H1 (cell line): ENCODE measurements at regions not wholly inside any gene's neighbourhood (a gene's known extent, or its start where the extent isn't known, plus 50 kb on each side); places are given as distances from the start of the nearest gene placed in this dataset.

Experiments used
- CTCF ChIA-PET: fragments of 300-600 bp; sonication (Branson Sonifier 250); formaldehyde crosslinking; loops from one replicate; lab custom pipeline; 2021; ENCODE audit not compliant: partially characterized antibody; lab: Charles Lee
- POLR2A ChIA-PET: fragments of 300-600 bp; sonication (Branson Sonifier 250); formaldehyde crosslinking; loops from one replicate; lab custom pipeline; 2021; ENCODE audit warnings: inconsistent platforms; ENCODE audit not compliant: partially characterized antibody; lab: Charles Lee
- DNase-seq, 2 experiments: peaks; one replicate each; pipeline versions ENCODE4 v3.0.0 to v3.0.0-alpha.2; 2010 to 2022; ENCODE audit warnings: low spot score in 2 of 2, low read depth in 1 of 2, mixed read lengths in 1 of 2
- FAIRE-seq: peaks from 2 replicates; lab custom pipeline; 2011; peaks lifted over from hg19 to GRCh38; lab: Jason Lieb, UNC
- H2AFZ ChIP-seq: 2 replicates; pipeline ENCODE4 v1.8.1; 2012; ENCODE audit warnings: low read length, inconsistent platforms
- H2AK5ac ChIP-seq: 2 replicates; pipeline ENCODE4 v1.6.1; 2013; ENCODE audit warnings: low read depth, low read length
- H2BK120ac ChIP-seq: replicated peaks from 2 replicates; pipeline ENCODE3; 2013; ENCODE audit warnings: low read depth, low read length, inconsistent platforms
- H2BK12ac ChIP-seq: 2 replicates; pipeline ENCODE4 v1.6.1; 2013; ENCODE audit warnings: low read depth, low read length
- H2BK15ac ChIP-seq: 2 replicates; pipeline ENCODE4 v1.6.1; 2013; ENCODE audit warnings: low read length
- H2BK20ac ChIP-seq: 2 replicates; pipeline ENCODE4 v1.6.1; 2013; ENCODE audit warnings: low read length
- H2BK5ac ChIP-seq: 2 replicates; pipeline ENCODE4 v1.6.1; 2013; ENCODE audit warnings: low read depth, low read length
- H3K14ac ChIP-seq: 2 replicates; pipeline ENCODE4 v1.6.1; 2013; ENCODE audit warnings: inconsistent platforms; ENCODE audit not compliant: insufficient read length
- H3K18ac ChIP-seq: 2 replicates; pipeline ENCODE4 v1.6.1; 2013; ENCODE audit warnings: low read length; ENCODE audit errors: extremely low read depth
- H3K23ac ChIP-seq: 2 replicates; pipeline ENCODE4 v1.6.1; 2013; ENCODE audit warnings: inconsistent platforms; ENCODE audit not compliant: insufficient read length
- H3K23me2 ChIP-seq: 2 replicates; pipeline ENCODE4 v1.6.1; 2013; ENCODE audit warnings: low read depth, low read length
- H3K27ac ChIP-seq: 2 replicates; pipeline ENCODE4 v1.6.1; 2011; ENCODE audit warnings: low read depth, low read length, inconsistent platforms
- H3K27me3 ChIP-seq, 4 experiments: replicated peaks in 1 of 4; 1 replicate in 1 of 4; 2 replicates in 3 of 4; pipeline versions ENCODE4 v1.6.1 to v1.8.1; 2011 to 2013; ENCODE audit warnings: low read length in 3 of 4, mild to moderate bottlenecking in 3 of 4, inconsistent platforms in 2 of 4, mixed read lengths in 2 of 4, moderate library complexity in 1 of 4; ENCODE audit not compliant: control insufficient read depth in 3 of 4, insufficient read depth in 3 of 4; ENCODE audit errors: extremely low read depth in 1 of 4
- H3K36me3 ChIP-seq, 4 experiments: 2 replicates each; pipeline versions ENCODE4 v1.6.1 to v1.8.1; 2011 to 2013; ENCODE audit warnings: mild to moderate bottlenecking in 4 of 4, low read length in 3 of 4, moderate library complexity in 2 of 4, control low read depth in 1 of 4, inconsistent platforms in 1 of 4; ENCODE audit not compliant: insufficient read depth in 4 of 4, control insufficient read depth in 2 of 4
- H3K4ac ChIP-seq: replicated peaks from 2 replicates; pipeline ENCODE3; 2013; ENCODE audit warnings: low read length, low read depth, mixed read lengths, inconsistent platforms; ENCODE audit not compliant: insufficient read length
- H3K4me1 ChIP-seq, 4 experiments: replicated peaks in 1 of 4; 1 replicate in 1 of 4; 2 replicates in 3 of 4; pipeline versions ENCODE4 v1.6.1 to v1.8.1; 2011 to 2013; ENCODE audit warnings: low read length in 3 of 4, inconsistent platforms in 2 of 4, mixed read lengths in 1 of 4; ENCODE audit not compliant: insufficient read depth in 4 of 4, control insufficient read depth in 3 of 4
- H3K4me2 ChIP-seq, 2 experiments: 2 replicates each; pipeline versions ENCODE4 v1.6.1 to v1.8.1; 2011 to 2013; ENCODE audit warnings: low read depth in 2 of 2, low read length in 2 of 2, control low read depth in 1 of 2, inconsistent platforms in 1 of 2, mild to moderate bottlenecking in 1 of 2; ENCODE audit not compliant: insufficient read depth in 1 of 2
- H3K4me3 ChIP-seq, 4 experiments: fragments of 200-600, 300-600 bp in 1 of 4; sonication (generic), shearing (Covaris generic), sonication (Bioruptor Twin) in 1 of 4; 2 replicates each; pipeline versions ENCODE4 v1.5.1 to v1.8.1; 2011 to 2016; ENCODE audit warnings: low read length in 4 of 4, low read depth in 3 of 4, control low read depth in 2 of 4, inconsistent platforms in 2 of 4, mild to moderate bottlenecking in 2 of 4, mixed read lengths in 1 of 4, moderate library complexity in 1 of 4; ENCODE audit not compliant: insufficient read depth in 2 of 4; ENCODE audit errors: extremely low read depth in 1 of 4
- H3K56ac ChIP-seq: replicated peaks from 2 replicates; pipeline ENCODE3; 2013; ENCODE audit warnings: low read depth, mild to moderate bottlenecking, mixed read lengths, low read length, inconsistent platforms; ENCODE audit not compliant: insufficient read length
- H3K79me1 ChIP-seq: 2 replicates; pipeline ENCODE4 v1.6.1; 2013; ENCODE audit warnings: low read depth, low read length, control low read depth
- H3K79me2 ChIP-seq, 2 experiments: 2 replicates each; pipeline versions ENCODE4 v1.6.1 to v1.8.1; 2012 to 2013; ENCODE audit warnings: low read length in 2 of 2, mild to moderate bottlenecking in 2 of 2, inconsistent platforms in 1 of 2; ENCODE audit not compliant: insufficient read depth in 2 of 2, control insufficient read depth in 1 of 2
- H3K9ac ChIP-seq, 4 experiments: replicated peaks in 1 of 4; 1 replicate in 1 of 4; 2 replicates in 3 of 4; pipeline versions ENCODE4 v1.6.1 to v1.8.1; 2011 to 2013; ENCODE audit warnings: low read depth in 3 of 4, low read length in 3 of 4, control low read depth in 2 of 4, mild to moderate bottlenecking in 2 of 4, moderate library complexity in 2 of 4, inconsistent platforms in 1 of 4; ENCODE audit errors: extremely low read depth in 1 of 4
- H3K9me3 ChIP-seq, 2 experiments: 2 replicates each; pipeline versions ENCODE4 v1.6.1 to v1.8.1; 2012 to 2013; ENCODE audit warnings: mild to moderate bottlenecking in 2 of 2, moderate library complexity in 2 of 2, control low read depth in 1 of 2, inconsistent platforms in 1 of 2, low read depth in 1 of 2, low read length in 1 of 2, mixed read lengths in 1 of 2; ENCODE audit not compliant: insufficient read depth in 2 of 2
- H4K20me1 ChIP-seq, 2 experiments: replicated peaks in 1 of 2; 2 replicates each; pipeline versions ENCODE3 to v1.8.1; 2011 to 2013; ENCODE audit warnings: inconsistent platforms in 2 of 2, low read length in 2 of 2, mild to moderate bottlenecking in 1 of 2; ENCODE audit not compliant: insufficient read depth in 2 of 2, control insufficient read depth in 1 of 2
- H4K5ac ChIP-seq: 2 replicates; pipeline ENCODE4 v1.6.1; 2013; ENCODE audit warnings: low read length, low read depth, mixed read lengths, inconsistent platforms; ENCODE audit not compliant: insufficient read length
- H4K8ac ChIP-seq: 2 replicates; pipeline ENCODE4 v1.8.0; 2013; ENCODE audit warnings: mild to moderate bottlenecking, moderate library complexity, low read length, inconsistent platforms; ENCODE audit not compliant: insufficient read depth; ENCODE audit errors: extremely low read depth
- H4K91ac ChIP-seq: replicated peaks from 2 replicates; pipeline ENCODE3; 2013; ENCODE audit warnings: low read length, mixed read lengths, inconsistent platforms; ENCODE audit not compliant: insufficient read length
- EGR1 ChIP-seq: IDR thresholded peaks from 2 replicates; pipeline ENCODE4 v1.6.1; 2011; ENCODE audit warnings: low read depth, low read length, borderline replicate concordance
- EP300 ChIP-seq, 2 experiments: IDR thresholded peaks; 1 replicate in 1 of 2; 2 replicates in 1 of 2; pipeline ENCODE4 v1.6.1; 2011 to 2012; ENCODE audit warnings: low read depth in 2 of 2, low read length in 2 of 2, mild to moderate bottlenecking in 2 of 2, borderline replicate concordance in 1 of 2, inconsistent platforms in 1 of 2, moderate library complexity in 1 of 2
- KDM4A ChIP-seq: IDR thresholded peaks from one replicate; pipeline ENCODE4 v1.7.1; 2012; ENCODE audit warnings: low read depth, mild to moderate bottlenecking, moderate library complexity, low read length, inconsistent platforms; ENCODE audit not compliant: severe bottlenecking
- NANOG ChIP-seq: IDR thresholded peaks from 2 replicates; pipeline ENCODE4 v1.6.1; 2011; ENCODE audit warnings: low read length, low read depth, mild to moderate bottlenecking, inconsistent platforms; ENCODE audit not compliant: insufficient read depth, poor library complexity, severe bottlenecking
- POLR2A ChIP-seq, 2 experiments: IDR thresholded peaks; 1 replicate in 1 of 2; 2 replicates in 1 of 2; pipeline ENCODE4 v1.6.1; 2011; ENCODE audit warnings: low read depth in 2 of 2, low read length in 2 of 2, mild to moderate bottlenecking in 2 of 2; ENCODE audit errors: control extremely low read depth in 1 of 2
- POU5F1 ChIP-seq: IDR thresholded peaks from 2 replicates; pipeline ENCODE4 v1.6.1; 2011; ENCODE audit warnings: low read depth, mild to moderate bottlenecking, low read length, moderate library complexity
- SUZ12 ChIP-seq: fragments of 200-600 bp; sonication (generic); IDR thresholded peaks from 2 replicates; pipeline ENCODE4 v1.6.1; 2012; ENCODE audit warnings: mild to moderate bottlenecking, inconsistent platforms, low read length, moderate library complexity, mixed read lengths
- ZNF274 ChIP-seq: IDR thresholded peaks from 2 replicates; pipeline ENCODE4 v1.7.0; 2012; ENCODE audit warnings: low read length, borderline replicate concordance; ENCODE audit errors: extremely low read depth
- WGBS, 2 experiments: shearing (Covaris generic) in 1 of 2; methylation state at CpG; one replicate each; pipeline versions ENCODE4 v1.1.6 to v1.1.7; 2013 to 2015; ENCODE audit warnings: low lambda C conversion rate in 2 of 2, mixed read lengths in 2 of 2, inconsistent platforms in 1 of 2, low coverage in 1 of 2, missing lambda C conversion rate in 1 of 2; ENCODE audit not compliant: insufficient replicate concordance in 2 of 2, insufficient coverage in 1 of 2, insufficient read length in 1 of 2; ENCODE audit errors: extremely low coverage in 1 of 2, missing lambda C conversion rate in 1 of 2; 5-methylcytosine and 5-hydroxymethylcytosine counted together

DNA sequence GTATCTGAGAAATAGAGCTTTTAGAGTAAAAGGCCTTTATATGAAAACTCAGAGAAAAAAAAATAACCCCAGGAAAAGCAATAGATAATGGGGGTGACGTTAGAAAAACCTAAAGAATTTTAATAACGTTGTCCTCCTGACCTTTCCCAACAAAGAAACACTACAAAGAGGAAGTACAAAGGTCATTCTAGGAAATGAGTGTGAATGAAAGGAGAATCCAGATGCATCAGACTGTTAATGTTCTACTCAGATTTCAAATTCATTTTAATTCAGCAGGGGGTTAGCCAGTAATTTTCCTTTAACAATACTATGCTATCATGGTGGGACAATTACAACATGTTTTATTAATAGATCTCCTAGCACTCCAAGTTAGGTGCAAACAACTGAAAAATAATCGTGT, 73.8 kb upstream of the CDK1 start:
- Histone ChIP-seq H2AFZ (no peak overlapping the region), H3K23me2 (no peaks in the 10 kb centered on the region), H3K27ac (no peak overlapping the region), H2BK120ac (no peak overlapping the region), H2BK5ac (no peak overlapping the region), H2BK20ac (no peak overlapping the region), H3K23ac (no peak overlapping the region), H3K79me1 (no peaks in the 10 kb centered on the region; the same call in 1 of the 2 replicates), H3K9me3 (peaks cover 0 to 8% of the 10 kb centered on the region in 2 experiments; a peak in 2 of 4 replicates), H3K18ac (no peak overlapping the region), H2BK15ac (no peak overlapping the region), H3K27me3 (no peaks in the 10 kb centered on the region), H3K4me3 (no peak overlapping the region), H4K91ac (no peak overlapping the region), H3K4ac (no peak overlapping the region), H3K9ac (no peak overlapping the region), H2AK5ac (no peak overlapping the region), H4K8ac (no peak overlapping the region), H3K79me2 (peaks cover 0 to 6% of the 10 kb centered on the region in 2 experiments; a peak in 2 of 4 replicates), H3K4me2 (no peak overlapping the region), H4K20me1 (no peaks in the 10 kb centered on the region), H3K56ac (no peak overlapping the region), H2BK12ac (no peak overlapping the region), H4K5ac (no peak overlapping the region), H3K14ac (no peak overlapping the region), H3K4me1 (peaks cover 0 to 2% (median 0%) of the 10 kb centered on the region in 4 experiments; a peak in 1 of 7 replicates), H3K36me3 (no peaks in the 10 kb centered on the region)
- 62% methylated on average over 3 of the region's 3 CpGs; no CpG with 5 or more reads in 1 of the 2 experiments for WGBS, 2 experiments
- POLR2A ChIA-PET, result interaction anchor here (0.9 to 1.3 kb wide), 2 partner anchors 58 to 74 kb away, joined by 3 read pairs; partner anchors contain the start of gene CDK1
- FAIRE-seq, result no peak
- DNase-seq, result no peak
- CTCF ChIA-PET, result interaction anchor here (0.9 kb wide), 1 partner anchor 11 kb away, joined by 3 read pairs; no protein-coding TSS in a partner anchor
- TF ChIP-seq SUZ12 (no peak), NANOG (no peak), POLR2A (IDR thresholded peaks at IDR 0.05; ENCODE audit: control extremely low read depth in 1 of 2, low read depth in 2 of 2, low read length in 2 of 2) (no peak), ZNF274 (no peak), KDM4A (no peak), POU5F1 (no peak), EP300 (IDR thresholded peaks at IDR 0.05; ENCODE audit: borderline replicate concordance in 1 of 2, low read depth in 2 of 2, low read length in 2 of 2) (no peak), EGR1 (no peak)
- TF ChIP-seq, all 59 proteins: peak for 0
